Jurkat, Clone E6-1 (cell line): ENCODE measurements at regions not wholly inside any gene's neighbourhood (a gene's known extent, or its start where the extent isn't known, plus 50 kb on each side); places are given as distances from the start of the nearest gene placed in this dataset.
"Not testable (repeated sequence)": the region's sequence is repeated elsewhere in the genome, so short reads cannot be mapped to it uniquely, and the experiment has no call there.

ENCODE experiments used
- DNase-seq: peaks from one replicate; pipeline ENCODE4 v3.0.0-alpha.2; 2011; ENCODE audit warnings: low read depth, low spot score
- H3K4me3 ChIP-seq: 2 replicates; pipeline ENCODE4 v1.5.1; 2011; ENCODE audit warnings: mild to moderate bottlenecking, low read length, control low read depth, moderate library complexity

- H3K4me3 ChIP-seq, DNase-seq: not testable (repeated sequence)
Observed at GRCh38 chr2:95654897-95655296, 63.1 kb downstream of the TRIM43 start.

- DNase-seq, H3K4me3 ChIP-seq: not testable (repeated sequence)
Observed at GRCh38 chr2:95656553-95656952, 64.8 kb downstream of the TRIM43 start.

- DNase-seq, H3K4me3 ChIP-seq: not testable (repeated sequence)
Observed at GRCh38 chr2:95657937-95658336, 66.1 kb downstream of the TRIM43 start.

- not testable (repeated sequence) for H3K4me3 ChIP-seq, DNase-seq
Observed at GRCh38 chr2:95660766-95661562, 69.2 kb downstream of the TRIM43 start.

GRCh38 chr2:95663471-95664441, 72.0 kb downstream of the TRIM43 start:
- not testable (repeated sequence) for DNase-seq, H3K4me3 ChIP-seq

GRCh38 chr2:95666636-95667035, 74.8 kb downstream of the TRIM43 start:
- DNase-seq, H3K4me3 ChIP-seq: not testable (repeated sequence)

- H3K4me3 ChIP-seq, result no peak overlapping the region
- DNase-seq, result no peak
Observed at GRCh38 chr2:95667480-95667879, 75.7 kb downstream of the TRIM43 start.

- peak; percentile 89 for DNase-seq
- H3K4me3 ChIP-seq, result not testable (repeated sequence)
Observed at GRCh38 chr2:95668934-95669333, 77.1 kb downstream of the TRIM43 start.

- DNase-seq, result no peak
- no peak overlapping the region for H3K4me3 ChIP-seq
Observed at GRCh38 chr2:95669441-95669991, 77.7 kb downstream of the TRIM43 start.

GRCh38 chr2:95670167-95670566, 78.4 kb downstream of the TRIM43 start:
- DNase-seq, result no peak
- no peak overlapping the region for H3K4me3 ChIP-seq

- DNase-seq, result no peak
- no peak overlapping the region for H3K4me3 ChIP-seq
Observed at GRCh38 chr2:95670686-95671085, 78.9 kb downstream of the TRIM43 start.

GRCh38 chr2:95671171-95671570, 79.4 kb downstream of the TRIM43 start:
- DNase-seq, H3K4me3 ChIP-seq: not testable (repeated sequence)

- not testable (repeated sequence) for DNase-seq, H3K4me3 ChIP-seq
Observed at GRCh38 chr2:95671992-95672391, 80.2 kb downstream of the TRIM43 start.

GRCh38 chr2:95672500-95672899, 80.7 kb downstream of the TRIM43 start:
- not testable (repeated sequence) for H3K4me3 ChIP-seq, DNase-seq

- no peak for DNase-seq
- no peak overlapping the region for H3K4me3 ChIP-seq
Observed at GRCh38 chr2:95674186-95674585, 82.4 kb downstream of the TRIM43 start.

- not testable (repeated sequence) for DNase-seq
Observed at GRCh38 chr2:95676573-95676972, 84.8 kb downstream of the TRIM43 start.

GRCh38 chr2:95677346-95677745, 85.5 kb downstream of the TRIM43 start:
- no peak for DNase-seq
- H3K4me3 ChIP-seq, result no peak overlapping the region

More at GRCh38 chr2:95676573-95676972, 84.8 kb downstream of the TRIM43 start:
- not testable (repeated sequence) for H3K4me3 ChIP-seq

- not testable (repeated sequence) for H3K4me3 ChIP-seq, DNase-seq
Observed at GRCh38 chr2:95677833-95678232, 86.0 kb downstream of the TRIM43 start.

GRCh38 chr2:95681158-95681557, 89.4 kb downstream of the TRIM43 start:
- DNase-seq, H3K4me3 ChIP-seq: not testable (repeated sequence)
